Stimulated activated naive CD4-positive, alpha-beta T cell (primary cell): ENCODE measurements at regions not wholly inside any gene's neighbourhood (a gene's known extent, or its start where the extent isn't known, plus 50 kb on each side); places are given as distances from the start of the nearest gene placed in this dataset.
"Not testable (repeated sequence)": the region's sequence is repeated elsewhere in the genome, so short reads cannot be mapped to it uniquely, and the experiment has no call there.

Source experiments
- DNase-seq, 6 experiments: peaks; one replicate each; lab custom pipeline; 2025; lab: John Stamatoyannopoulos, UW

- DNase-seq = no peak
Observed at GRCh38 chr5:152113401-152113800, 188.8 kb upstream of the GLRA1 start.

- no peak for DNase-seq
Observed at GRCh38 chr5:152107220-152107619, 182.6 kb upstream of the GLRA1 start.

- no peak for DNase-seq
Observed at GRCh38 chr5:152106571-152106970, 181.9 kb upstream of the GLRA1 start.

GRCh38 chr5:152105085-152105484 lies 180.4 kb upstream of the GLRA1 start:
- no peak for DNase-seq

DNA sequence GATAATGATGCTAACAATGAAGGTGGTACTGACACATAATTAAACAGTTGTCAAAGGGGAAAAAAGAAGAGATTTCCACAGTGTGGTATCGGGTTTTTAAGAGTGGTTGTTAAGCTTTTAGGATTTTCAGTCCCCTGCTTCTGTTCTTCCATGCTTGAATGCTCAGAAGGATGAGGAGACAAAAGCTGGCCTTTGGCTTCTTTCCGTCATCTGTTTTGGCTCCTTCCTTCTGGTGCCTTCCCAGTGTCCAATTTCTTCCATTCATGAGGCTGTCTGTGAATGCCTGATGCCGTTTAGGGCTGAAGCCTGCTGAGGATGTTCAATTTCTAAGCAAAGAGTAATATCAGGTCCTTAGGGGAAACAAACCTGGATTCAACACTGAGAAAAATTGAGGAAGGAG lies 179.6 kb upstream of the GLRA1 start:
- DNase-seq = no peak

DNA sequence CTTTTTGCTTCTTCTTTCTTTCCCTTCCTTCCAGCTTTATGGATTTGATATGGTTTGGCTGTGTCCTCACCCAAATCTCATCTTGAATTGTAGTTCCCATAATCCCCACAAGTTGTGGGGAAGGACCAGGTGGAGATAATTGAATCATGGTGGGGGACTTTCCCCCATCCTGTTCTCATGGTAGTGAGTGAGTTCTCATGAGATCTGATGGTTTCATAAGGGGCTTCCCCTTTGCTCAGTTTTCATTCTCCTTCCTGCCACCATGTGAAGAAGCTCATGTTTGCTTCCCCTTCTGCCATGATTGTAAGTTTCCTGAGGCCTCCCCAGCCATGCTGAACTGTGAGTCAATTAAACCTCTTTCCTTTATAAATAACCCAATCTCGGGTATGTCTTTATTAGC lies 178.3 kb upstream of the GLRA1 start:
- DNase-seq = not testable (repeated sequence)

DNA sequence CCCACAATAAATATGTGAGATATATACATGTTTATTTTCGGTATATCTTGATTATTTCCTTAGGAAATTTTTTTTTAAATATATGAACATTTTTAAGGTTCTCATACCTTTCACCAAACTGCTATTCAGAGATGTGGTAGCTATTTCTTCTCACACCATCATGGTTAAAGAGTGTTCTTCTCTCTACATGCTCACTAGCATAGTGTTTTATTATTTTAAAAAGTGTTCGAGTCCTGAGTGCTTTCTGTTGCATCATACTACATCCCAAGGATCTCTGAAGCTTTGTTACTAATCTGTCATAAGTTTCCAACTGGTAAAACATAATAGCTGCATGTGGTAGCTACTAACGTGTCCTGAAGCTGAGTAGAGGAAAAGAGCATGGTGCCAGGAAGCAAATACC lies 177.4 kb upstream of the GLRA1 start:
- DNase-seq = no peak

GRCh38 chr5:152100462-152100861 lies 175.8 kb upstream of the GLRA1 start:
- no peak for DNase-seq

- DNase-seq = no peak
Observed at GRCh38 chr5:152097128-152097527, 172.5 kb upstream of the GLRA1 start.

DNA sequence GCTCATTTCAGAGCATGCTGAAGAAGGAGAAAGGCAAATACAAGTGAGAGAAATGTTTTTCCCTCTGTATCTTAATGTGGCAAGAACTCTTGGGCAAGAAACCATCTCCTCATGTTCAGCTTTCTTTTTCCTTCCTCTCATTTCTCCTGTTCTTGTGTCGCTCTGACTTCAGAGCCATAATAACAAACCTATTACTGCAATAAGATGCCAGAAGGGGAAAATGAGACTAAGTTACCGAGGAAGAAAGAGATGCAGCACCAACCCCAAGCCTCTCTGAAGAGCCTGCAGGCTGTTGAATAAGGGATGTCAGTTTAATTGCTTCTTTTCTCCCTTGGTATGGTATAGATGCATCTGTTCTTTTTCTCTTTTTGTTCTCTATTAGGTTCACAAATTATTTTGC lies 170.1 kb upstream of the GLRA1 start:
- no peak for DNase-seq

GRCh38 chr5:152094060-152094459 lies 169.4 kb upstream of the GLRA1 start:
- no peak for DNase-seq

- no peak for DNase-seq
Observed at GRCh38 chr5:152092580-152092979, 167.9 kb upstream of the GLRA1 start.

- no peak for DNase-seq
Observed at GRCh38 chr5:152089644-152090043, 165.0 kb upstream of the GLRA1 start.

- no peak for DNase-seq
Observed at GRCh38 chr5:152086668-152087067, 162.0 kb upstream of the GLRA1 start.

GRCh38 chr5:152084476-152084875 lies 159.8 kb upstream of the GLRA1 start:
- DNase-seq = no peak

DNA sequence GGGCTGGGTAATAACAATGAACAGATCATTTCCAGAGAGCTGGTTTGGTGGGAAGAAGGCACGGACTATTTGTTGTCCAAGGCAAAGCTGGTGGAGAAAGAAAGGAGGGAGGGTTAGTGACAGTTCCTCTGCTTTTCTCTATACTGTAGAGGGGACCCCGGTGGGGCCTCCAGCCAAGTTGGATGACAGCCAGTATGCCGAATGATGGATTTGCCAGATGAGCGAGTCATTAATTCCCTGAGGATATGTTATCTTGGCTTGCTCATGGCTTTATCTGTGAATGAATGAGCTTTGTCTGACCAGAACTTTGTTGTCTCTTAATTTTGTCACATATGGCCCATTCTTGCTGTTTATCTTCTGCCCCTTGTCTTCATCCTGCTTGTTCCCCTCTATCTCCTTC lies 158.6 kb upstream of the GLRA1 start:
- DNase-seq = no peak

DNA sequence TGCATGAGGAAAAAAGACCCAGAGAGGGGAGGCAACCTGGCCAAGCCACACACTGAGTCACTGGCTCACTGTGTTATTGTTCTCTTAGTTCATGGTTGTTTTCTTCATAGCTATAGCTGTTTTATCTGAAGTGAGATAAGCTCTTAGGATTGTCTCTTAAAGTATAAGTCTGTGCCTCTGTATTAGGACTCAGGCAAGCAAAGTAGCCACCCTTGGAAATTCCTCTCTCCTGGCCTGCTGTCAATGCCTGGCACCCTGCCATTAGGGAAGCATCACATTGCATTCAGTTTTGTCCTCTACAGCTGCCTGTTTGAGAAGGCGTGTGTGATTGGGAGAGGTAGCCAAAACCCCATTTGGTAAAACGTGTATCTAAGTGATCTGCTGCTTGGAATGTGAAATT lies 147.4 kb upstream of the GLRA1 start:
- no peak for DNase-seq

DNA sequence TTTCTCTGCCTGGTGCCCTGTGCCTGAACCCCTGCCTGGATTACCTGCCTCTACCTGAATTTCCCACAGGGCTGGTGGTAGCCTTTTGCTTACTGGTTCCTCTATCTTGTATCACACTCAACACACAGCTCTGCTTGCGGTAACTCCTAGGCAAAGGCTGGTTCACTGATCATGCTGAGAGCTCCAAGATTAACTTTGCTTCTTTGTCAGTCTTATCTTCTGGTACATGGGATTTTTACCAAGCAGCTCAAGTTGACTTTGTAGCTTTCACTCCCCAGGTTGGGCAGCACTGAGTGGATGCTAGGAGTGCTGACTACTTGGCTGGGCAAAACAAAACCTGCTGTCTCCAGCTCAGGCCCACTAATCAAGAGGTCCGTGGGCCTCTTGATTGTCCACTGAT lies 145.9 kb upstream of the GLRA1 start:
- no peak for DNase-seq

GRCh38 chr5:152066784-152067183 lies 142.1 kb upstream of the GLRA1 start:
- DNase-seq = no peak

DNA sequence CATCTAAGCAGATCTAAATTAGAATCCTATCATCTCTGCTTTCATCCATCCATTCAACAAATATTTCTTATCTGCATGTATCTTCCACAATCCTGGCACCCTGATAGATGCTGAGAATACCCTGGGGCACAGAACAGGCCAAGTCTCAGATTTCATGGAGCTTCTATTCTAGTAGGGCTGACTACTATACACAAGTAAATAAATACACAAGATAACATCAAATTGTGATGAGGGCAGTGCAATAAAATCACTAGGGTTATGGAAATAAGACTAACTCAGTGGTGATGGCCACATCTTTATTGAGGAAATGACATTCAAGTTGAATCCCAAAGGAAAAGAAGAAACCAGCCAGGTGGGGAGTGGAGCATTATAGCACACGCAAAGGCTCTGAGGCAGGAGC lies 138.4 kb upstream of the GLRA1 start:
- no peak for DNase-seq

GRCh38 chr5:152061095-152061494 lies 136.4 kb upstream of the GLRA1 start:
- DNase-seq = no peak

- no peak for DNase-seq
Observed at GRCh38 chr5:152058267-152058666, 133.6 kb upstream of the GLRA1 start.

DNA sequence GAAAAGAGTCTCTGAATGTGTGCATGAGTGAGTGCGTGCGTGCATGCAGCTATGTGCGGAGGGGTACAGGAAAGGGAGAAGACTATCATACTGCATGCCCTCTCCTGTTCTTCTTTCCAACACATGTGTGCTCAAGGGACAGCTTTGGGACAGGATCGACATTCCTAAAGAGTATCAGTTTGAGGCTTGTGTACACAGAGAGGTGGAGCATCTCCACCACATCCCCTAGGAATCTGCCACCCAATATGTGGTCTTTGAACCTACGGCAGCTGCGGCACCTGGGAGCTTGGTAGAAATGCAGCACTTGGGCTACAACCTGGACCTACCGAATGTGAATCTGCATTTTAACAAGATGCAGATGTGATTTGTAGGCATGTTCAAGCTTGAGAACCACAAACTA lies 132.3 kb upstream of the GLRA1 start:
- DNase-seq = no peak

GRCh38 chr5:152052470-152052869 lies 127.8 kb upstream of the GLRA1 start:
- DNase-seq = no peak
